ENCODE measurements at regions not wholly inside any gene's neighbourhood (a gene's known extent, or its start where the extent isn't known, plus 50 kb on each side); places are given as distances from the start of the nearest gene placed in this dataset.

DNA sequence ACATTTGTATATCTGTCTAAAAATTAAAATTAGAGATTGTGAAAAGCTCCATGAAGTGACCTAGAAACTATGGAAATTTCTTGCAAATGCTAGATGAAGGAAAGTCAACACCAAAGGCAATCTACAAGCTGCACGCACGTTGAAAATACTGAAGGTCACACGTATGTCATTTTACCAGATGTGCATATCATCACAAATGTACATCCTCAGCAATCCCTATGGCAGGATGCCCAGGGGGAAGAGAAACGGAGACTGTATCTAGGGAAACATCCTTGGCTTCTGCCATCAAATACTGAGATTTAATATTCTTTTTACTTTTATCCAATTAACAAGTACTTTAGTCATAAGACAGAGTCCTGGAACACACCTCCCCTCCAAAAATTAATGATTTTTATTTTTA lies 672.0 kb downstream of the RNF144B start:
- H3K4me3 Mint-ChIP-seq: no peak overlapping the region
- DNase-seq (no peak), ATAC-seq (no peak)
- no peaks in the 10 kb centered on the region for H3K4me1 Mint-ChIP-seq (ENCODE audit: low read depth)
- peaks cover 14% of the 10 kb centered on the region for H3K9me3 Mint-ChIP-seq
- H3K27me3 Mint-ChIP-seq (ENCODE audit: low read depth): no peaks in the 10 kb centered on the region
- no peaks in the 10 kb centered on the region for H3K36me3 Mint-ChIP-seq (ENCODE audit: insufficient read depth)

DNA sequence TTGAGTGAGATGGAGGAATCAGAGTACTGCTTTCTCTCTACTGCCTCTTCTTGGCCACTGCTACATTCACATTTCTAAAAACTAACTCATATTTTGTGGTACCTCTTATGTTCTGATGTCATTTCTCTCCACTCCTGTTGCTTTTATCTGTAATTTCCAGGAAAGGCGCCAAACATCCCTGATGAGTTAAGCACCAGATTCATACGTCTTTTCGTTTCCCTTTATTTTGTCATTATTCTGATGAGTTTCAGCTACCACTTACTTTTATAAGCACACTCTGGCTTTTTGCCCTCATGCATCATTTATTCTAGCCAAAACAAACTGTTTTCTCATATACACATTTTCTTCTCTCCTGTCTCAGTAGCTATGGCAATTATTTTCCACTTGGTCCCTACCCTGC lies 680.0 kb downstream of the RNF144B start:
- Mint-ChIP-seq H3K27me3 (ENCODE audit: low read depth) (no peaks in the 10 kb centered on the region), H3K9me3 (peaks cover 9% of the 10 kb centered on the region), H3K4me1 (ENCODE audit: low read depth) (no peaks in the 10 kb centered on the region), H3K4me3 (no peak overlapping the region), H3K36me3 (ENCODE audit: insufficient read depth) (no peaks in the 10 kb centered on the region)
- ATAC-seq (no peak), DNase-seq (no peak)

DNA sequence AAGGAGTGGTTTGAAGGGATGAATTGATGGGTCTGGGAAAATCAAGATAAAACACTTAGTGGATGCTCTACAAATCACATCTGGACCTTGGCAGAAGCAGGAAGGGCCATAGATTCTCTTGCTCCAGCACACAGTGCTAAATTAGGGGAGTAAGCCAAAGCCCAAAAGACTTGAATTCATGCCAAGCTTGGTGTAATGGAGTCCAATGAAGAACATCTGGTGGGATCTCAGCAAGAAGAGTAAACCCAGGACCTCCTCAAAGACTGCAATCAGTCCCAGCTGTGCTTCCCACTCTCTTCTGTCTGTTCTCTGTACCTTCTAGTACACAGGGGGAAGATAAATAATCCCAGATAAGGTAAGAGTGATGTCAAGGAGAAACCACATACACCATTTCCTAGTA lies 683.4 kb downstream of the RNF144B start:
- peaks cover 16% of the 10 kb centered on the region for H3K9me3 Mint-ChIP-seq
- no peaks in the 10 kb centered on the region for H3K4me1 Mint-ChIP-seq (ENCODE audit: low read depth)
- no peaks in the 10 kb centered on the region for H3K27me3 Mint-ChIP-seq (ENCODE audit: low read depth)
- no peaks in the 10 kb centered on the region for H3K36me3 Mint-ChIP-seq (ENCODE audit: insufficient read depth)
- DNase-seq (no peak), ATAC-seq (no peak)
- no peak overlapping the region for H3K4me3 Mint-ChIP-seq

DNA sequence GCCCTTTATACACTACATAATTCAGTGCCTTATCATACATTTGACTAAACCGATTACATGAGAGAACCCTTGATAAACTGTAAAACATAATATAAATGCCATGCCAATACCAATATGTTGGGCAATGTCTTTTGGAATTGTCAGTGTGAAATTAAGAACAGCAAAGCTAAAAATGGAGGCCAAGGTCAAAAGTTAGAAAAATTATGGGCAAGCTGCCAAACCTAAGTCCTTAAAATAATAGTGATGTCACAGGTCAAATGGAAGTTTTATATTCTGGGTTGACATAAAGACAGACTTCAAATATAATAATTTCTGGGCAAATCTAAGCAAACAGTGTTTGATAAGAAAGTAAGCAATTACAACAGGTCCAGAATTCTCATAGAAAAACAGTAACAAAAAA lies 696.7 kb downstream of the RNF144B start:
- Mint-ChIP-seq H3K27me3 (ENCODE audit: low read depth) (no peaks in the 10 kb centered on the region), H3K9me3 (peaks cover 9% of the 10 kb centered on the region), H3K4me1 (ENCODE audit: low read depth) (no peaks in the 10 kb centered on the region), H3K36me3 (ENCODE audit: insufficient read depth) (no peaks in the 10 kb centered on the region), H3K4me3 (no peak overlapping the region)
- ATAC-seq (no peak), DNase-seq (no peak)

DNA sequence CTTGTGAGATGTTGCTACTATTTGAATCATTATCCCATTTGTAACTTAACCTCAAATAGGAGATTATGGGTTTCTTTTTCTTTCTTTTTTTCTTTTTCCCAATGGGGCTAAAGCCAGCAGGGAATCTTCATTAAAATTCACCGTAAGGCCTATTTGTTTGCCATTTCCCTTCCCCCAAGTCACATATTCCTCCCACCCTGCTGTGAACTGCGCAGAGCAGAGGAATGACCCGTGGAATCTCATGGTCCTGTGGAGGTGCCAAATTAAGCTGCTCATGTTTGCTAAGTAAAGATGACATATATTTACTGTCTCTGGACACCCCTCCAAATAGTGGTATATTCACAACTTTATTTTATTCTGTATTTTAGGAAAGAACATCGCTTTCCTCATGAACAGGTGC lies 699.3 kb downstream of the RNF144B start:
- H3K4me3 Mint-ChIP-seq: no peak overlapping the region

DNA sequence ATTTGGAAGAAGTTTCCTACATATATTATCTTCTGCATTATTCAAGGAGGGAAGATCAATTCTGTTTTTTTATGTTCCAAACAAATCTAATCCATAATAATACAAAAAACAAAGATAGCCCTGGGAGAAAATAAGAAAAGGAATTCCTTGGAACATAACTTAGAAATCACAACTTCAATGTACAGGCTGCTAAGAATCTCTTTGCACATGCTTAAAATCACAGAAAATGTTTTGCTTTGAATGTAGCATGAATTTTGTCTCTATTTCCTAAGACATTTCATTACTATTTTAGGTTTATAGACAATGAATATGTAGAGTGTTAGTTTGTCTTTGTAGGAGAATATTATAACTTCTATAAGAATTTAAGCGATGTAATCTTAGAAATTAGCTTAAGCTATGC lies 700.1 kb downstream of the RNF144B start:
- no peaks in the 10 kb centered on the region for H3K36me3 Mint-ChIP-seq (ENCODE audit: insufficient read depth)
- peaks cover 3% of the 10 kb centered on the region for H3K9me3 Mint-ChIP-seq
- H3K27me3 Mint-ChIP-seq (ENCODE audit: low read depth): no peaks in the 10 kb centered on the region
- no peak overlapping the region for H3K4me3 Mint-ChIP-seq
- no peaks in the 10 kb centered on the region for H3K4me1 Mint-ChIP-seq (ENCODE audit: low read depth)
- DNase-seq: no peak
- no peak for ATAC-seq

More for the DNA sequence above, 699.3 kb downstream of the RNF144B start:
- ATAC-seq (no peak), DNase-seq (no peak)
- H3K36me3 Mint-ChIP-seq (ENCODE audit: insufficient read depth): no peaks in the 10 kb centered on the region
- no peaks in the 10 kb centered on the region for H3K4me1 Mint-ChIP-seq (ENCODE audit: low read depth)
- no peaks in the 10 kb centered on the region for H3K27me3 Mint-ChIP-seq (ENCODE audit: low read depth)
- H3K9me3 Mint-ChIP-seq: peaks cover 3% of the 10 kb centered on the region

DNA sequence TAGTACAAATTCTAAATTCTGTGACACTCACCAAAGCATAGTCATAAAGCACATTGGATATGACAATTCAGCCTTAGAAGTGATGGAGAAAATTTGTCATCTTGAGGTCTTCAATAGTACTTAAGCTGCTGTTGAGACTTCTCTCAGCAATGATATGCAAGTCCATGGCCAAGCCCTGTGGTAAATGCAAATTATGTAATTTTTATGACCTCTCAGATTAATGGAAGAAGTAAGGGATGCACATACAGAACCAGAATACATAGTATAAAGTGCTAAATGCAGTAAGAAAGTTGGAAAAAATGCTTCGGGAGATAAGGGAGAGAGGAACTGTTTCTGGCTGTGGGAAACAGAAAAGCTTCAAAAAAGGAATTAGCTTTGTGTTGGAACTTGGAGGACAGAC lies 700.7 kb downstream of the RNF144B start:
- no peaks in the 10 kb centered on the region for H3K27me3 Mint-ChIP-seq (ENCODE audit: low read depth)
- no peaks in the 10 kb centered on the region for H3K4me1 Mint-ChIP-seq (ENCODE audit: low read depth)
- no peak for ATAC-seq
- H3K4me3 Mint-ChIP-seq: no peak overlapping the region
- H3K9me3 Mint-ChIP-seq: peaks cover 3% of the 10 kb centered on the region
- H3K36me3 Mint-ChIP-seq (ENCODE audit: insufficient read depth): no peaks in the 10 kb centered on the region
- DNase-seq: no peak

DNA sequence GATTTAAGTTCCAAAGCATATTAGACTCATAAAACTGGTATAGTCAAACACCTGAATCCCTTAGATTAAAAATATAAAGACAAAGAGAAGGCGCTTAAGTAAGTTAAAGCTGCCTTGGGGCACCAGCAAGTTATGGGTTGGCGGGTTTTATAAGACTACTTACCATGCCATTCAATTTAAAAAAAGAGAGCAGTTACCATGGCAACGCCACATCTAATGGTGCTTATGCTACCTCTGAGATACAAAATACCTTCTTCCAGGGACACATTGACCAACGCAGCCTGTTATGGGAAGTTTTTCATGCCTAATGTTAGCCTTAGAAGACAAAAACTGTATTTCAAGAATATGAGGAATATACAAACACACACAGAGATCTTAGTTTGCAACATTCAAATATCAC lies 713.6 kb downstream of the RNF144B start:
- DNase-seq (no peak), ATAC-seq (no peak)
- Mint-ChIP-seq H3K4me3 (no peak overlapping the region), H3K4me1 (ENCODE audit: low read depth) (no peaks in the 10 kb centered on the region), H3K9me3 (peaks cover 12% of the 10 kb centered on the region), H3K27me3 (ENCODE audit: low read depth) (no peaks in the 10 kb centered on the region), H3K36me3 (ENCODE audit: insufficient read depth) (no peaks in the 10 kb centered on the region)

DNA sequence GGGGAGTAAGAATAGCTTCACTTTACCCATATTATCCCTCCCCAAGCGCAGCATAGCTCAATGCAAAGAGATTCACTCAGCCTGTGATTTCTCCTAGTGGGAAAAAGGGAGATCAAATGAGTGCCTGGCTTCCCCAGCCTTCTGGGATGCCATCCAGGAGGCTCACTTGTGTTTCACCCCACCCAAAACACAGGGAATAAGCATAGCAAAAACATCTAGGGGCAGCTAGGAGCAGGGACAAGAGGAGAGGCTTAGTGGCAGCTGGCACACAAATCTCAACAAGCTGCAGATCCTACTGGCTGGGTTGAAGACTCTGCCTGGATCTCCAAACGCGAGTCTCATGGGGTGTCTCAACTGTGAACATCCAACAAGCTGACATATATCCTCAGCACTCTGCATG lies 715.8 kb downstream of the RNF144B start:
- H3K9me3 Mint-ChIP-seq: peaks cover 23% of the 10 kb centered on the region
- no peak overlapping the region for H3K4me3 Mint-ChIP-seq
- no peaks in the 10 kb centered on the region for H3K27me3 Mint-ChIP-seq (ENCODE audit: low read depth)
- no peaks in the 10 kb centered on the region for H3K36me3 Mint-ChIP-seq (ENCODE audit: insufficient read depth)
- H3K4me1 Mint-ChIP-seq (ENCODE audit: low read depth): no peaks in the 10 kb centered on the region
- DNase-seq (no peak), ATAC-seq (no peak)

DNA sequence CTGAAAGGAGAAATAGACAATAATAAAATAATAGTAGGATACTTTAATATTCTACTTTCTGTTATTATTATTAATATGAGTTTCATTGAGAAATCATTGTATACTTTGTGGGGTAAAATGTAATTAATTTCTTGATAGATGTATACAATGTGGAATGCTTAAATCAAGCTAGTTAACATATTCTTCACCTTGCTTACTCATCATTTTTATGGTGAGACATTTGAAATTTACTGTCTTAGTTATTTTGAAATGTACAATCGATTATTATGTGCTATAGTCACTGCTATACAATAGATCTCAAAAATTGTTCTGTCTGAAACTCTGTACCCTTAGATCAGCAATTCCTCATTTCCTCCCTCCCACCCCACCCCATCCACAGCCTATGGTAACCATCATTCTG lies 720.3 kb downstream of the RNF144B start:
- H3K36me3 Mint-ChIP-seq (ENCODE audit: insufficient read depth): no peaks in the 10 kb centered on the region
- H3K4me3 Mint-ChIP-seq: no peak overlapping the region
- H3K4me1 Mint-ChIP-seq (ENCODE audit: low read depth): no peaks in the 10 kb centered on the region
- H3K27me3 Mint-ChIP-seq (ENCODE audit: low read depth): no peaks in the 10 kb centered on the region
- ATAC-seq (no peak), DNase-seq (no peak)
- H3K9me3 Mint-ChIP-seq: peaks cover 30% of the 10 kb centered on the region

DNA sequence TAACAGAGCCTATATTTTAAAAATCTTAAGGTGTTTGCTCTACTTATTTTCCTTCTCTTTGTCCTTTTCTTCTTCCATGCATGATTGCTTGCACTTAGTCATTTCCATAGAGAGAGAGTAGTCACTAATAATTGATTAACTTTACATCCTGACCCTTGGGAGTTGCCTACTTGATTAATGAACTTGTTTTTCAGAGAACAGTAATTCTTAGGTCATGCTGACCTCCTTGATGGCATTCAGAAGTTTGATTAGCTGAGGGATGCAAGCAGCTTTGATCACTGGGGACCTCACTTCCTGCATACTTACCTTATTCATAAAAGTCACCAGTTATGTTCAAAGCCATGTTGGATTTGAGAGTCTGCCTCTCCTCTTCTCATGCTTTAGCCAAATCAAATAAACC lies 715.6 kb upstream of the ID4 start:
- Mint-ChIP-seq H3K4me3 (no peak overlapping the region), H3K9me3 (peaks cover 19% of the 10 kb centered on the region), H3K4me1 (ENCODE audit: low read depth) (no peaks in the 10 kb centered on the region), H3K36me3 (ENCODE audit: insufficient read depth) (no peaks in the 10 kb centered on the region), H3K27me3 (ENCODE audit: low read depth) (no peaks in the 10 kb centered on the region)
- DNase-seq (no peak), ATAC-seq (no peak)

DNA sequence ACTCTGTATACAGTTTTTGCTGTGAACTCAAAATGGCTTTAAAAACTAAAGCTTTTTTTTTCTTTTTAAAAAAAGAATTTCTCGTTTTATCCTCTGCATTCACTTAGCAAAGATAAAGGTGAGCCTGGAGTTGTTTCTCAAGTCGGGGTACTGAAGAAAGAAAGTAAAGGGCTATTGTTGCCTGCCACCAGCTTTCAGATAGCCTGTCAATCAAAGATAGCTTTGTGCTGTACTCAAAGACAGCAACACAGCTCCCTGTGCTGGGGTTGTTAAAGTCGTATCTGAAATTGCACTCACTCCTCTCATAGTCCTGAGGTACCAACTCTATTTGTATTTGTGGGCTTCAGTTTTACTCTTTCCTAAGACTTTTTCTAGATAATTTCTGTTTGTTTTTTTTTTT lies 710.1 kb upstream of the ID4 start:
- Mint-ChIP-seq H3K27me3 (ENCODE audit: low read depth) (no peaks in the 10 kb centered on the region), H3K9me3 (peaks cover 8% of the 10 kb centered on the region), H3K36me3 (ENCODE audit: insufficient read depth) (no peaks in the 10 kb centered on the region), H3K4me1 (ENCODE audit: low read depth) (no peaks in the 10 kb centered on the region), H3K4me3 (no peak overlapping the region)
- DNase-seq (no peak), ATAC-seq (no peak)

DNA sequence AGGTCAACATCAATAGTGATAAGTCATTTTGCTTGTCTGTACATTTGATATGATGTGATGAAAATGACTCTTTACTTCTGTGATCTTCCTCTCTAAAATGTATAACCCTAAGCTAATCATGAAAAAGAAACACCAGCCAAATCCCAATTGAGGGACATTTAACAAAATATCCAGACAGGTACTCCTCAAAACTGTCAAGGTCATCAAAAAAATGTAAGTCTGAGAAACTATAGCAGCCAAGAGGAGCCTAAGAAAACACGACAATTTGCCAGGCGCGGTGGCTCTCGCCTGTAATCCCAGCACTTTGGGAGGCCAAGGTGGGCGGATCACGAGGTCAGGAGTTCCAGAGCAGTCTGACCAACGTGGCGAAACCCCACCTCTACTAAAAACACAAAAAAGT lies 708.5 kb upstream of the ID4 start:
- Mint-ChIP-seq H3K27me3 (ENCODE audit: low read depth) (no peaks in the 10 kb centered on the region), H3K9me3 (peaks cover 8% of the 10 kb centered on the region), H3K36me3 (ENCODE audit: insufficient read depth) (no peaks in the 10 kb centered on the region), H3K4me3 (no peak overlapping the region), H3K4me1 (ENCODE audit: low read depth) (no peaks in the 10 kb centered on the region)
- DNase-seq (no peak), ATAC-seq (no peak)

DNA sequence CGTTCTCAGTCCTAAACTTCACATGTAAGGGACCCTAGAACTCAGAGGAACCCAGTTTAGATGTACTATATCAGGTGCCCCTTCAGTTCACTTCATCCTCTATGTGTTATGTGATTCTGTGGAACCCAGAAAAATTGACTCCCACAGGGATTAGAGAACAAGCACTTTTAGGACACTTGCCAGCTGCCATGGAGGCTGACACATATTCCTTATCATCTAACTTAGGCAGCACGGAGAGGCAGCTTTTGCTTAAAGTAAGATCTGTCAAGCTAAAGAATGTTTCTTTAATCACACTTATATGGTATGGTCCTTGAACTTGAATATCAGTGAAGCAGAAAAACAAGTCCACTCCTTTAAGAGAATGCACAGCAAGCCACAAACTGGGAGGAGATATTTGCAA lies 701.5 kb upstream of the ID4 start:
- no peak overlapping the region for H3K4me3 Mint-ChIP-seq
- no peak for DNase-seq
- H3K9me3 Mint-ChIP-seq: peaks cover 6% of the 10 kb centered on the region
- no peaks in the 10 kb centered on the region for H3K36me3 Mint-ChIP-seq (ENCODE audit: insufficient read depth)
- H3K4me1 Mint-ChIP-seq (ENCODE audit: low read depth): no peaks in the 10 kb centered on the region
- ATAC-seq: no peak
- no peaks in the 10 kb centered on the region for H3K27me3 Mint-ChIP-seq (ENCODE audit: low read depth)

DNA sequence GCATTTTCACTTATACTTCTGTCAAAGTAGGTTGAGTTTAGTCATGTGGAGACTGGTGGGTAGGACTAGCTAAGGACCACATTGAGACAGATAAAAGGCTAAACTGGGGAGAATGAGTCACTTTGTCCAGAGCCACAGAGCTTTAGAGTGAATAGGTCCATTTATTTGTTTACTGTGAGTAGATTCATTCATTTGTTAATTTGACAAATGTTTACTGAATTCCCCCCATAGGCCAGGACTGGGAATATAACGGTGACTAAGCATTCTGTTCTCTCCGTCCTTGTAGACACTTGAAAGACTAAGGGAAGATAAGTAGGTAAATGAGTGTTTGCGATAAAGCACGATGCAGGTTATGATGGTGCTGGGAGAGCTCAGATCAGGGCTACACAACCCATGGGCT lies 699.7 kb upstream of the ID4 start:
- no peak for DNase-seq
- no peaks in the 10 kb centered on the region for H3K36me3 Mint-ChIP-seq (ENCODE audit: insufficient read depth)
- no peak overlapping the region for H3K4me3 Mint-ChIP-seq
- ATAC-seq: no peak
- H3K27me3 Mint-ChIP-seq (ENCODE audit: low read depth): no peaks in the 10 kb centered on the region
- H3K4me1 Mint-ChIP-seq (ENCODE audit: low read depth): no peaks in the 10 kb centered on the region
- H3K9me3 Mint-ChIP-seq: peaks cover 6% of the 10 kb centered on the region

DNA sequence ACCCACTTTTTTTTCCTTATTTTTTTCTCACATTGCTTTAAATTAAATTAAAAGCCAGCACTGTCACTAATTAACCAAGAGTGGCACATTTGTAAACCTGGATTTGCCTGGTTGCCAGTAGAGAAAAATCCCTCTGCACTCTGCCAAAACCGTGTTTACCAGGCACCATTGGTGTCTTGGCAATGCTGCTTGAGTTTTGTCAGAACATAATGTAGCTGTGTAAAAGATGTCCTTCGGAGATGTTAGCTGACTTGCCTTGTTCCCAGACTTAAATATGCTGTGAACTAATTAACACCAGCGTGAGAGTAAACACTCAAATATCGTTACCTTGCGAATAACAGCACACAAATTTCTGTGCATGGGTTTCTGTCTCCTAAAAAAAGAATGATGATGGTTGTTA lies 694.9 kb upstream of the ID4 start:
- Mint-ChIP-seq H3K9me3 (peaks cover 10% of the 10 kb centered on the region), H3K4me3 (no peak overlapping the region), H3K36me3 (ENCODE audit: insufficient read depth) (no peaks in the 10 kb centered on the region), H3K4me1 (ENCODE audit: low read depth) (no peaks in the 10 kb centered on the region), H3K27me3 (ENCODE audit: low read depth) (no peaks in the 10 kb centered on the region)
- no peak for DNase-seq
- ATAC-seq: no peak
